NB4 (cell line): ENCODE measurements at regions not wholly inside any gene's neighbourhood (a gene's known extent, or its start where the extent isn't known, plus 50 kb on each side); places are given as distances from the start of the nearest gene placed in this dataset.

ENCODE experiments used
- POLR2A ChIP-seq: IDR thresholded peaks from 2 replicates; pipeline ENCODE4 v1.6.1; 2011; ENCODE audit warnings: mild to moderate bottlenecking; ENCODE audit not compliant: insufficient read length; ENCODE audit errors: extremely low read depth
- TF ChIP-seq, protein P1 (sequence below): IDR thresholded peaks from one replicate; pipeline ENCODE4 v1.5.1; 2012; ENCODE audit warnings: low read depth, low read length

DNA sequence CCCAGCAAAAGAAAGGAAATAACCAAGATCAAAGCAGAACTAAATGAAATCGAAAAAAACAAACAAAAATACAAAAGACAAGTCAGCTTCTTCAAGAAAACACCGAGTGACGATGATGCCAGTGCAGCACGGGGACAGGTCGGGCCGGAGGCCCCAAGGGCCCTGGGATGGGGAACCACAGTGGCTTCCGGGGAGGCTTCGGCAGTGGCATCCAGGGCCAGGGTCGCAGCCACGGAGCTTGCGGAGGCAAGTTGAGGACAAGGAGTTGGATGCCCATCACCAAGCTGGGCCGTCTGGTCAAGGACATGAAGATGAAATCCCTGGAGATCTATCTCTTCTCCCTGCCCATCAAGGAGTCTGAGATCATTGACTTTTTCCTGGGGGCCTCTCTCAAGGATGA, 53.2 kb upstream of the WDR41 start:
- no peak for TF ChIP-seq POLR2A
- TF ChIP-seq, protein P1, sequence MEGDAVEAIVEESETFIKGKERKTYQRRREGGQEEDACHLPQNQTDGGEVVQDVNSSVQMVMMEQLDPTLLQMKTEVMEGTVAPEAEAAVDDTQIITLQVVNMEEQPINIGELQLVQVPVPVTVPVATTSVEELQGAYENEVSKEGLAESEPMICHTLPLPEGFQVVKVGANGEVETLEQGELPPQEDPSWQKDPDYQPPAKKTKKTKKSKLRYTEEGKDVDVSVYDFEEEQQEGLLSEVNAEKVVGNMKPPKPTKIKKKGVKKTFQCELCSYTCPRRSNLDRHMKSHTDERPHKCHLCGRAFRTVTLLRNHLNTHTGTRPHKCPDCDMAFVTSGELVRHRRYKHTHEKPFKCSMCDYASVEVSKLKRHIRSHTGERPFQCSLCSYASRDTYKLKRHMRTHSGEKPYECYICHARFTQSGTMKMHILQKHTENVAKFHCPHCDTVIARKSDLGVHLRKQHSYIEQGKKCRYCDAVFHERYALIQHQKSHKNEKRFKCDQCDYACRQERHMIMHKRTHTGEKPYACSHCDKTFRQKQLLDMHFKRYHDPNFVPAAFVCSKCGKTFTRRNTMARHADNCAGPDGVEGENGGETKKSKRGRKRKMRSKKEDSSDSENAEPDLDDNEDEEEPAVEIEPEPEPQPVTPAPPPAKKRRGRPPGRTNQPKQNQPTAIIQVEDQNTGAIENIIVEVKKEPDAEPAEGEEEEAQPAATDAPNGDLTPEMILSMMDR: no peak
